ENCODE measurements at regions not wholly inside any gene's neighbourhood (a gene's known extent, or its start where the extent isn't known, plus 50 kb on each side); places are given as distances from the start of the nearest gene placed in this dataset.

DNA sequence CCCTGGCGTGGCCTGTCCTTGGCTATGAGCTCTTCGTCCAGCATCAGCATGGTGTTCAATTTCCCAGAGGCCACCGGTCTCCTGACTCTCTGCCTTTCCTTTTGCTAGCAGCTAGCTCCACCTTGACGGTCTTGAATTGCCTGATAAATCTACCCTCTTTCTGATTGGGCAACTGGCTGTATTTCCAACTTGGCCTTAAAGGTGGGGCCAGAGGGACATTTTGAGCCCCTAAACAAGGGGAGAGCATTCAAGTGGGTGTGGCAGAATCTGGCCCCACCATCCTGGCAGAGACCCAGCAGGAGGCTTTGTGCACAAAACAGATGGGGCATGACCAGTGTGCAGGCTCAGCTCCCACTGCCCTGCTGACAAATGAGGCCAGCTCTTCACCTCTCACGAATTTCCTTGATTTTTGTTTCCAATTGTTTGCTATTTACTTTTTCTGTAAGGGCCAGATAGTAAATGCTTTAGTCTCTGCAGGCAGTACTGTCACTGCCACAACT, 148.9 kb upstream of the VSTM2B start:
- H3K36me3 ChIP-seq (replicated peaks), result no peaks in the 10 kb centered on the region
- in situ Hi-C loops (cut with HindIII; ENCODE audit: low pct_ligation_motif_present, low sequenced_read_pairs), result no loop called here

GRCh38 chr19:29378126-29378525, 147.7 kb upstream of the VSTM2B start:
- H3K27ac ChIP-seq, result no peak overlapping the region
- H3K36me3 ChIP-seq (replicated peaks), result no peaks in the 10 kb centered on the region
- H3K27me3 ChIP-seq (replicated peaks), result no peaks in the 10 kb centered on the region
- in situ Hi-C loops (cut with HindIII; ENCODE audit: low pct_ligation_motif_present, low sequenced_read_pairs), result no loop called here
- no peak for DNase-seq
- no peak overlapping the region for H3K4me3 ChIP-seq (ENCODE audit: low read depth, low read length)
- TF ChIP-seq, protein P1, sequence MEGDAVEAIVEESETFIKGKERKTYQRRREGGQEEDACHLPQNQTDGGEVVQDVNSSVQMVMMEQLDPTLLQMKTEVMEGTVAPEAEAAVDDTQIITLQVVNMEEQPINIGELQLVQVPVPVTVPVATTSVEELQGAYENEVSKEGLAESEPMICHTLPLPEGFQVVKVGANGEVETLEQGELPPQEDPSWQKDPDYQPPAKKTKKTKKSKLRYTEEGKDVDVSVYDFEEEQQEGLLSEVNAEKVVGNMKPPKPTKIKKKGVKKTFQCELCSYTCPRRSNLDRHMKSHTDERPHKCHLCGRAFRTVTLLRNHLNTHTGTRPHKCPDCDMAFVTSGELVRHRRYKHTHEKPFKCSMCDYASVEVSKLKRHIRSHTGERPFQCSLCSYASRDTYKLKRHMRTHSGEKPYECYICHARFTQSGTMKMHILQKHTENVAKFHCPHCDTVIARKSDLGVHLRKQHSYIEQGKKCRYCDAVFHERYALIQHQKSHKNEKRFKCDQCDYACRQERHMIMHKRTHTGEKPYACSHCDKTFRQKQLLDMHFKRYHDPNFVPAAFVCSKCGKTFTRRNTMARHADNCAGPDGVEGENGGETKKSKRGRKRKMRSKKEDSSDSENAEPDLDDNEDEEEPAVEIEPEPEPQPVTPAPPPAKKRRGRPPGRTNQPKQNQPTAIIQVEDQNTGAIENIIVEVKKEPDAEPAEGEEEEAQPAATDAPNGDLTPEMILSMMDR (IDR thresholded peaks at IDR 0.05; ENCODE audit: low read depth, low read length, missing control alignments), result no peak

More for the DNA sequence above, 148.9 kb upstream of the VSTM2B start:
- Histone ChIP-seq H3K27me3 (replicated peaks) (no peaks in the 10 kb centered on the region), H3K4me3 (ENCODE audit: low read depth, low read length) (no peak overlapping the region), H3K27ac (no peak overlapping the region)
- no peak for DNase-seq
- TF ChIP-seq, protein P1 (IDR thresholded peaks at IDR 0.05; ENCODE audit: low read depth, low read length, missing control alignments), result no peak

DNA sequence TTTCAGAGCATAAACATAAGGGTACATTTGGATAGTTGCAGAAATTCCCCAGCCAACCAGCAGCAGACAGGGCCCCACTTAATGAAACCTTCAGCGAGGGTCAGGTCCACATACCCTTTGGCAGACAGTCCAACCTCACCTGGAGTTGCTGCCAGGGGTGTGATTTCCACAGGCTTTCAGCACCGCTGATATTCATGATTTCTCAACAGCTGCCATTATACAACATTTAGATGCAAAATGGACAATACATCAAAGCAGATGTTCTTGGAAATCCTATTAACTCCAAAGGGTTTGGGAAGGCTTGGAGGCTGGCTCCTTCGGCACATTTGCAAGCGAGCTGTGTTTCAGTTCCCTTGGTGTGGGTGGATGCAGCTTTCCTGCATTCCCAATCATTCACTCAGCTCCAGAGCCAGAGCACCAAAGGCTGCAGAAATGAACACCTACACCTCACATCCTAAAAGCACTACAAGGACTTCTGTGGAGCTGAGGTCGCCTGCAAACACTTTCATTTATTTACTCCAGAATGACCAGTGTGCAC, 147.2 kb upstream of the VSTM2B start:
- no peaks in the 10 kb centered on the region for H3K36me3 ChIP-seq (replicated peaks)
- in situ Hi-C loops (cut with HindIII; ENCODE audit: low pct_ligation_motif_present, low sequenced_read_pairs), result no loop called here
- TF ChIP-seq, protein P1 (IDR thresholded peaks at IDR 0.05; ENCODE audit: low read depth, low read length, missing control alignments), result no peak
- no peaks in the 10 kb centered on the region for H3K27me3 ChIP-seq (replicated peaks)
- no peak overlapping the region for H3K27ac ChIP-seq
- H3K4me3 ChIP-seq (ENCODE audit: low read depth, low read length), result no peak overlapping the region
- DNase-seq, result no peak

DNA sequence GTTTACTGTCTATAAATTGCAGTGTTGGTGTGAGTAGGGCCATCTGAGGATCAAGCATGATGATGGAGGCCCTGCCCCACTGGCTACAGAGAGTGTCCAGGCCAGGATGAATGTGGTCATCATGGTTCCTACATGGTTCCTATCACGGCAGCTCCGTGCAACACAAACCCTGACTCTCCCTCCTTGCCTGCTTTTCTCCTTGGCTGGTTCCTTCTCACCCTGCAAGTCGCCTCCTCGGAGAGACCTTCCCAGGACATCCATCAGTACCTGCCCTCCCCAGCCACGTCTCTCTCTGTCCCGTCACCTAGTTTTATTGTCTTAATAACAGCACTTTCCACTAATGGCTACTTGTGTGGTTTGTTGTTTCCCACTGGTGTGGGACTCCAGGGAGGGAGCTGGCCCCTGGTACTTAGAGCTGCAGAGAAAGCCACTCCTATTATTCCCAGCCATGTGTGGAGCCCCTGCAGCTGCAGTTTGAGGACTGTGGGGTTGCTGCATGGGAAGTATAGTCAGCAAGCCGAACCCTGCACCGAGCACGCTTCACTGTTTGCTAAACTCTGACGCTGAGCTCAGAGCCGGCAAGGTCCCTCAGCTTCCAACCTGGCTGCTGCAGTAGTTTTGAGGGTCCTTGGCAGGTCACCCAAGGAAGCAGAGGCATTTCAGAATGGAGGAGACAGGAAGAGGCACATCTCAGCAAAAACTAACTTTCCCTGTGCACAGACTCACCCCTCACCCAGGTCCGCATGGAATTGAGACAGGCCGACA, 146.4 kb upstream of the VSTM2B start:
- TF ChIP-seq, protein P1 (IDR thresholded peaks at IDR 0.05; ENCODE audit: low read depth, low read length, missing control alignments), result no peak
- in situ Hi-C loops (cut with HindIII; ENCODE audit: low pct_ligation_motif_present, low sequenced_read_pairs), result no loop called here

DNA sequence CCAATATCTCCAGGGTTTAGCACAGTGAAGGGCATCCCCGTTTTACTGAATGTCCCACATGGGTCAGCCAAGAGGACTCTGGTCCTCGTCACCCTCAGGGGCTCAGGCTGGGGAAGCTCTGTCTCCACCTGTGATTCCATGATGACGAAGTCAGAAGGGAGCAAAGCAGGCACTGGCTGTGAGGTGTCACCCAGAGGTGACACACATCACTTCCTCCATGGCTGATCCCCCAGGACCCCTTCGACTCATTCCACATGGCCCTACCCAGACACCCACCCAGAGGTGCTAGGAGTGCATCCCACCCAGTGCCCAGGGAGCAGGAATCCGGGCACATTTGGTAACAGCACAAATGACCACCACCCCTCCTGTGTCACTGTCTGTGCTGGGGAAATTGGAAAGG, 145.2 kb upstream of the VSTM2B start:
- TF ChIP-seq, protein P1 (IDR thresholded peaks at IDR 0.05; ENCODE audit: low read depth, low read length, missing control alignments), result no peak
- Histone ChIP-seq H3K36me3 (replicated peaks) (no peaks in the 10 kb centered on the region), H3K27ac (no peak overlapping the region), H3K4me3 (ENCODE audit: low read depth, low read length) (no peak overlapping the region), H3K27me3 (replicated peaks) (no peaks in the 10 kb centered on the region)
- DNase-seq, result no peak
- in situ Hi-C loops (cut with HindIII; ENCODE audit: low pct_ligation_motif_present, low sequenced_read_pairs), result no loop called here

More for the DNA sequence above, 146.4 kb upstream of the VSTM2B start:
- H3K36me3 ChIP-seq (replicated peaks), result no peaks in the 10 kb centered on the region
- no peak overlapping the region for H3K4me3 ChIP-seq (ENCODE audit: low read depth, low read length)
- no peak for DNase-seq
- H3K27me3 ChIP-seq (replicated peaks), result no peaks in the 10 kb centered on the region
- no peak overlapping the region for H3K27ac ChIP-seq

Data from brain microvascular endothelial cell (primary cell).